OCI-LY7 (cell line): ENCODE measurements at regions not wholly inside any gene's neighbourhood (a gene's known extent, or its start where the extent isn't known, plus 50 kb on each side); places are given as distances from the start of the nearest gene placed in this dataset.

ENCODE experiments used
- BruUV-seq: library from RNA; stranded (reverse); fragments of 400-500 nt; replicated peaks from 2 replicates; lab custom pipeline; 2021; lab: Mats Ljungman, UMichigan
- CTCF ChIA-PET: fragments of 300-600 bp; sonication (Branson Sonifier 250); formaldehyde crosslinking; loops from one replicate; lab custom pipeline; 2022; ENCODE audit warnings: antibody characterized with exemption; ENCODE audit not compliant: unreplicated experiment; lab: Charles Lee
- POLR2A ChIA-PET: fragments of 300-600 bp; sonication (Branson Sonifier 250); formaldehyde crosslinking; loops from one replicate; lab custom pipeline; 2022; ENCODE audit warnings: antibody characterized with exemption; lab: Charles Lee
- DNase-seq: peaks from one replicate; pipeline ENCODE4 v3.0.0-alpha.2; 2015; ENCODE audit warnings: low spot score
- H2AFZ ChIP-seq: fragments of 200-600 bp; sonication (generic), shearing (Covaris generic); 2 replicates; pipeline ENCODE4 v1.6.1; 2014; ENCODE audit warnings: mild to moderate bottlenecking, antibody characterized with exemption, low read length, moderate library complexity
- H3K27ac ChIP-seq: fragments of 200-600 bp; sonication (generic); 2 replicates; pipeline ENCODE4 v1.5.1; 2014; ENCODE audit warnings: mixed run types, low read depth, mild to moderate bottlenecking, moderate library complexity, low read length, inconsistent platforms; ENCODE audit not compliant: poor library complexity, severe bottlenecking
- H3K36me3 ChIP-seq: fragments of 200-600 bp; sonication (generic); 2 replicates; pipeline ENCODE4 v1.6.1; 2014; ENCODE audit warnings: mild to moderate bottlenecking, antibody characterized with exemption, low read length, moderate library complexity, mixed read lengths; ENCODE audit not compliant: insufficient read depth
- H3K4me1 ChIP-seq: fragments of 200-600 bp; sonication (generic); 2 replicates; pipeline ENCODE4 v1.5.1; 2014; ENCODE audit warnings: mild to moderate bottlenecking, low read length; ENCODE audit not compliant: insufficient read depth, poor library complexity, severe bottlenecking
- H3K4me2 ChIP-seq: fragments of 200-600 bp; sonication (generic); 2 replicates; pipeline ENCODE4 v1.6.1; 2014; ENCODE audit warnings: mild to moderate bottlenecking, low read length
- H3K4me3 ChIP-seq: fragments of 200-600 bp; sonication (generic); 2 replicates; pipeline ENCODE4 v1.5.1; 2014; ENCODE audit warnings: mild to moderate bottlenecking, low read depth, low read length; ENCODE audit not compliant: poor library complexity, severe bottlenecking
- H3K79me2 ChIP-seq: fragments of 200-600 bp; sonication (generic); 2 replicates; pipeline ENCODE4 v1.6.1; 2016; ENCODE audit warnings: low read depth, mild to moderate bottlenecking, low read length, moderate library complexity, mixed read lengths; ENCODE audit not compliant: insufficient read depth
- H3K9me2 ChIP-seq: fragments of 200-600 bp; sonication (generic); 2 replicates; pipeline ENCODE4 v1.6.1; 2016; ENCODE audit warnings: mild to moderate bottlenecking, low read length, mixed read lengths; ENCODE audit not compliant: insufficient read depth
- H3K9me3 ChIP-seq: fragments of 200-600 bp; sonication (generic); 2 replicates; pipeline ENCODE4 v1.6.1; 2014; ENCODE audit warnings: mild to moderate bottlenecking, mixed run types, low read length, mixed read lengths
- H4K20me1 ChIP-seq: fragments of 200-600 bp; sonication (generic); 2 replicates; pipeline ENCODE4 v1.6.1; 2014; ENCODE audit warnings: mild to moderate bottlenecking, antibody characterized with exemption, low read length, moderate library complexity, mixed read lengths; ENCODE audit not compliant: insufficient read depth
- EZH2phosphoT487 ChIP-seq: fragments of 200-600 bp; sonication (generic); IDR thresholded peaks from 2 replicates; pipeline ENCODE4 v1.6.1; 2018; ENCODE audit warnings: low read depth, borderline replicate concordance, mild to moderate bottlenecking, mixed run types, antibody characterized with exemption, low read length, moderate library complexity, mixed read lengths
- intact Hi-C: fragments of 100-400 bp; cut with micrococcal nuclease; formaldehyde crosslinking; loops from one replicate; pipeline ENCODE4 v1.10.0; 2022; ENCODE audit not compliant: unreplicated experiment
- TF ChIP-seq, protein P1 (sequence below): fragments of 200-600 bp; sonication (generic); conservative IDR thresholded peaks from 2 replicates; pipeline ENCODE4 v1.5.1; 2014; ENCODE audit warnings: mild to moderate bottlenecking, antibody characterized with exemption, low read length, moderate library complexity, mixed read lengths

DNA sequence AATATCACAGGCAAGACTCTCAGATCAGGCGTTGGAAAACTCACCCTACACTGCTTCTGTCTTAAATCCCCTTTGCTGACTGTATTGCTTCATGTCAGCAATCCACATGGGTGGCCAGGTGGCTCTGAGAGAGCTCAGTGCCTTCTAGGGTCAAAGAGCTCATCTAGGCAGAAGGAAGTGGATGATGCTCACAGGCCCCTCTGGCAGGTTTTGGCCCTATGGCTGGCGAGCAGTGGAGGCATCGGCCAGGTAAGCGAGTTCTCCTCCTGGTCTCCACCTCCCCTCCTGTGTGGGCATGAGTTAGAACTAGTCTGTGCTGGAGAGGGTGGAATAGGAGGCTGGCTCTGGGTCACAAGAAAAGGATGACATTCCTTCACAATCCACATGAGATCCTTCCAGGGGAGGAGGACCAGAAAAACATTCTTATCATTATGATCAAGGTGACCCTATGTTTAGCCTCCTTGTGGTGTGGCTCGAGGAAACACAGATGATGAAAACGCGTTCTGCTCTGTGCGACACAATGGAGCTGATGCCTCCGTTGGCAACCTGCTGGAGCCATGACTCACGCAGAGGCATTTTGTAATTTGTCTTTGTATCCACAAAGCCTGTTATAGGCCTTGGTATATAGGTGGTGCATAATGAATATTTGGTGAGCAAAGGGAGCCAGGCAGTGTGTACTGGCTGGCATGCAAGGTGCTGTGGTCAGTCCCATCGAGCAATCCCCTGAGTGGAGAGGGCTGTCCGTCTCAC is 264.6 kb upstream of the RAB4A start:
- intact Hi-C loops: no loop called here
- no peak overlapping the region for H3K4me2 ChIP-seq
- no peaks in the 10 kb centered on the region for H3K79me2 ChIP-seq
- H2AFZ ChIP-seq: no peak overlapping the region
- POLR2A ChIA-PET: interaction anchor here (1.1 kb wide), 1 partner anchor 43 kb away, joined by 4 read pairs; no protein-coding TSS in a partner anchor
- H3K4me3 ChIP-seq: no peak overlapping the region
- H3K9me3 ChIP-seq: no peaks in the 10 kb centered on the region
- peaks cover 4% of the 10 kb centered on the region for H3K4me1 ChIP-seq
- TF ChIP-seq, protein P1, sequence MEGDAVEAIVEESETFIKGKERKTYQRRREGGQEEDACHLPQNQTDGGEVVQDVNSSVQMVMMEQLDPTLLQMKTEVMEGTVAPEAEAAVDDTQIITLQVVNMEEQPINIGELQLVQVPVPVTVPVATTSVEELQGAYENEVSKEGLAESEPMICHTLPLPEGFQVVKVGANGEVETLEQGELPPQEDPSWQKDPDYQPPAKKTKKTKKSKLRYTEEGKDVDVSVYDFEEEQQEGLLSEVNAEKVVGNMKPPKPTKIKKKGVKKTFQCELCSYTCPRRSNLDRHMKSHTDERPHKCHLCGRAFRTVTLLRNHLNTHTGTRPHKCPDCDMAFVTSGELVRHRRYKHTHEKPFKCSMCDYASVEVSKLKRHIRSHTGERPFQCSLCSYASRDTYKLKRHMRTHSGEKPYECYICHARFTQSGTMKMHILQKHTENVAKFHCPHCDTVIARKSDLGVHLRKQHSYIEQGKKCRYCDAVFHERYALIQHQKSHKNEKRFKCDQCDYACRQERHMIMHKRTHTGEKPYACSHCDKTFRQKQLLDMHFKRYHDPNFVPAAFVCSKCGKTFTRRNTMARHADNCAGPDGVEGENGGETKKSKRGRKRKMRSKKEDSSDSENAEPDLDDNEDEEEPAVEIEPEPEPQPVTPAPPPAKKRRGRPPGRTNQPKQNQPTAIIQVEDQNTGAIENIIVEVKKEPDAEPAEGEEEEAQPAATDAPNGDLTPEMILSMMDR: no peak
- TF ChIP-seq EZH2phosphoT487: no peak
- no peaks in the 10 kb centered on the region for H3K9me2 ChIP-seq
- no TSS peak for BruUV-seq
- CTCF ChIA-PET: interaction anchor here (0.5 kb wide), 1 partner anchor 276 kb away, joined by 3 read pairs; no protein-coding TSS in a partner anchor
- no peaks in the 10 kb centered on the region for H3K36me3 ChIP-seq
- DNase-seq: no peak
- H4K20me1 ChIP-seq: no peaks in the 10 kb centered on the region
- H3K27ac ChIP-seq: no peak overlapping the region

DNA sequence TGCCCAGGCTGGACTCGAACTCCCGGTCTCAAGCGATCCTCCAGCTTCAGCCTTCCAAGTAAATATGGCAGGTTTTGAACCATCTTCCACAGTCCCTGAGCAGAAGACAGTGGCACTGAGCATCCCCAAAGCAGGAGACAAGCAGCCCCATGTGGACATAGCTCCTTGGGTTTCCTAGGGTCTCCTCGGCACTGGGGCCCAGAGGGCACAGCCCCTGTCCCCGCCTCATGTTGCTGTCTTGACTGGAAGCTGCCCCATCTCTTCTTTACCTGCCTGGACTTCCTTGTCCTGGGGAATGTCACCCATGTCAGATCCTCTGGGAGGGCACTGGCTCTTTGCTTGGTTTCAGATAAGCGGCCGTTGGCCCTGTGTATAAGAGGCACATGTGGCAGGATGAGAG is 263.7 kb upstream of the RAB4A start:
- CTCF ChIA-PET: no interaction called here
- intact Hi-C loops: no loop called here
- no TSS peak for BruUV-seq

More for the DNA sequence above, 263.7 kb upstream of the RAB4A start:
- DNase-seq: no peak
- no peaks in the 10 kb centered on the region for H3K36me3 ChIP-seq
- H3K9me2 ChIP-seq: no peaks in the 10 kb centered on the region
- no peaks in the 10 kb centered on the region for H4K20me1 ChIP-seq
- no peaks in the 10 kb centered on the region for H3K9me3 ChIP-seq
- POLR2A ChIA-PET: interaction anchor here (1.1 kb wide), 1 partner anchor 42 kb away, joined by 4 read pairs; no protein-coding TSS in a partner anchor
- no peak overlapping the region for H3K4me2 ChIP-seq
- TF ChIP-seq, protein P1: no peak
- no peak for TF ChIP-seq EZH2phosphoT487
- H3K79me2 ChIP-seq: no peaks in the 10 kb centered on the region
- H3K4me3 ChIP-seq: no peak overlapping the region
- H3K4me1 ChIP-seq: no peaks in the 10 kb centered on the region
- H3K27ac ChIP-seq: no peak overlapping the region
- H2AFZ ChIP-seq: no peak overlapping the region
